ENCODE measurements at regions not wholly inside any gene's neighbourhood (a gene's known extent, or its start where the extent isn't known, plus 50 kb on each side); places are given as distances from the start of the nearest gene placed in this dataset.

GRCh38 chr3:34225821-34226366 is 427.5 kb downstream of the PDCD6IP start:
- TF ChIP-seq CTCF (IDR thresholded peaks at IDR 0.05), result no peak
- intact Hi-C loops (cut with DNase I; ENCODE audit: low total_unique reads), result no loop called here

GRCh38 chr3:34229876-34230275 is 431.4 kb downstream of the PDCD6IP start:
- Histone ChIP-seq H3K27me3 (no peaks in the 10 kb centered on the region), H3K4me1 (peaks cover 0 to 4% (median 0%) of the 10 kb centered on the region in 4 donors), H3K27ac (no peak overlapping the region), H3K4me3 (no peak overlapping the region), H3K9me3 (no peaks in the 10 kb centered on the region), H3K36me3 (no peaks in the 10 kb centered on the region)
- intact Hi-C loops (cut with DNase I; ENCODE audit: low total_unique reads), result no loop called here
- no peak for DNase-seq
- no peak for TF ChIP-seq CTCF (IDR thresholded peaks at IDR 0.05)

More at GRCh38 chr3:34225821-34226366, 427.5 kb downstream of the PDCD6IP start:
- no peak overlapping the region for H3K27ac ChIP-seq
- no peak for DNase-seq
- H3K9me3 ChIP-seq, result no peaks in the 10 kb centered on the region
- H3K4me3 ChIP-seq, result no peak overlapping the region
- peaks cover 0 to 6% (median 0%) of the 10 kb centered on the region in 4 donors for H3K4me1 ChIP-seq
- H3K27me3 ChIP-seq, result no peaks in the 10 kb centered on the region
- H3K36me3 ChIP-seq, result no peaks in the 10 kb centered on the region

GRCh38 chr3:34235096-34235495 is 436.7 kb downstream of the PDCD6IP start:
- H3K4me3 ChIP-seq, result no peak overlapping the region
- H3K4me1 ChIP-seq, result no peaks in the 10 kb centered on the region
- no peaks in the 10 kb centered on the region for H3K27me3 ChIP-seq
- no peak overlapping the region for H3K27ac ChIP-seq
- no peaks in the 10 kb centered on the region for H3K9me3 ChIP-seq
- H3K36me3 ChIP-seq, result no peaks in the 10 kb centered on the region
- TF ChIP-seq CTCF (IDR thresholded peaks at IDR 0.05), result no peak
- intact Hi-C loops (cut with DNase I; ENCODE audit: low total_unique reads), result no loop called here
- no peak for DNase-seq

GRCh38 chr3:34237946-34238345 is 439.5 kb downstream of the PDCD6IP start:
- Histone ChIP-seq H3K36me3 (no peaks in the 10 kb centered on the region), H3K27me3 (no peaks in the 10 kb centered on the region), H3K9me3 (no peaks in the 10 kb centered on the region), H3K4me3 (no peak overlapping the region), H3K27ac (no peak overlapping the region), H3K4me1 (no peaks in the 10 kb centered on the region)
- DNase-seq, result no peak
- TF ChIP-seq CTCF (IDR thresholded peaks at IDR 0.05), result no peak
- intact Hi-C loops (cut with DNase I; ENCODE audit: low total_unique reads), result no loop called here

GRCh38 chr3:34238407-34238806 is 440.0 kb downstream of the PDCD6IP start:
- intact Hi-C loops (cut with DNase I; ENCODE audit: low total_unique reads), result no loop called here
- no peak overlapping the region for H3K4me3 ChIP-seq
- H3K4me1 ChIP-seq, result no peaks in the 10 kb centered on the region
- H3K36me3 ChIP-seq, result no peaks in the 10 kb centered on the region
- no peaks in the 10 kb centered on the region for H3K9me3 ChIP-seq
- DNase-seq, result no peak
- H3K27me3 ChIP-seq, result no peaks in the 10 kb centered on the region
- TF ChIP-seq CTCF (IDR thresholded peaks at IDR 0.05), result no peak
- no peak overlapping the region for H3K27ac ChIP-seq

GRCh38 chr3:34239287-34239686 is 440.9 kb downstream of the PDCD6IP start:
- Histone ChIP-seq H3K9me3 (no peaks in the 10 kb centered on the region), H3K4me1 (no peaks in the 10 kb centered on the region), H3K4me3 (no peak overlapping the region), H3K27ac (no peak overlapping the region), H3K36me3 (no peaks in the 10 kb centered on the region), H3K27me3 (no peaks in the 10 kb centered on the region)
- no peak for DNase-seq
- TF ChIP-seq CTCF (IDR thresholded peaks at IDR 0.05), result no peak
- intact Hi-C loops (cut with DNase I; ENCODE audit: low total_unique reads), result no loop called here
